Neuronal stem cell (in vitro differentiated cells): ENCODE measurements at regions not wholly inside any gene's neighbourhood (a gene's known extent, or its start where the extent isn't known, plus 50 kb on each side); places are given as distances from the start of the nearest gene placed in this dataset.

Experiments used
- DNase-seq: peaks from one replicate; pipeline ENCODE4 v3.0.0-alpha.2; 2013; ENCODE audit warnings: low spot score
- H2AFZ ChIP-seq: one replicate; pipeline ENCODE4 v1.6.1; 2013; ENCODE audit warnings: mild to moderate bottlenecking, low read length, inconsistent platforms
- H2AK5ac ChIP-seq: 2 replicates; pipeline ENCODE4 v1.6.1; 2013; ENCODE audit warnings: low read depth, mild to moderate bottlenecking, inconsistent platforms, low read length, moderate library complexity, mixed read lengths
- H2BK120ac ChIP-seq: 2 replicates; pipeline ENCODE4 v1.6.1; 2013; ENCODE audit warnings: low read depth, mild to moderate bottlenecking, inconsistent platforms, low read length, moderate library complexity, mixed read lengths
- H2BK12ac ChIP-seq: one replicate; pipeline ENCODE4 v1.6.1; 2013; ENCODE audit warnings: low read length, inconsistent platforms
- H2BK15ac ChIP-seq: 2 replicates; pipeline ENCODE4 v1.6.1; 2013; ENCODE audit warnings: mild to moderate bottlenecking, low read length, inconsistent platforms, mixed read lengths
- H2BK5ac ChIP-seq: one replicate; pipeline ENCODE4 v1.6.1; 2013; ENCODE audit warnings: inconsistent platforms, mild to moderate bottlenecking, low read length, moderate library complexity
- H3K14ac ChIP-seq: one replicate; pipeline ENCODE4 v1.6.1; 2013; ENCODE audit warnings: low read length, inconsistent platforms
- H3K18ac ChIP-seq: 2 replicates; pipeline ENCODE4 v1.6.1; 2013; ENCODE audit warnings: low read length, inconsistent platforms
- H3K23ac ChIP-seq: 2 replicates; pipeline ENCODE4 v1.6.1; 2013; ENCODE audit warnings: low read depth, mild to moderate bottlenecking, mixed read lengths, low read length, inconsistent platforms; ENCODE audit not compliant: poor library complexity
- H3K27ac ChIP-seq: replicated peaks from 3 replicates; pipeline ENCODE4 v1.5.1; 2013; ENCODE audit warnings: low read length, inconsistent platforms
- H3K27me3 ChIP-seq, 3 experiments: 2 replicates each; pipeline ENCODE4 v1.6.1; 2013; ENCODE audit warnings: low read length in 3 of 3, mild to moderate bottlenecking in 2 of 3, inconsistent platforms in 1 of 3, low read depth in 1 of 3, mixed read lengths in 1 of 3, moderate library complexity in 1 of 3; ENCODE audit not compliant: control insufficient read depth in 3 of 3, insufficient read depth in 3 of 3
- H3K36me3 ChIP-seq, 2 donors: replicated peaks in 1 of 2; 2 replicates each; pipeline ENCODE4 v1.6.1; 2013; ENCODE audit warnings: low read length in 2 of 2; ENCODE audit not compliant: control insufficient read depth in 2 of 2, insufficient read depth in 2 of 2
- H3K4ac ChIP-seq: 2 replicates; pipeline ENCODE4 v1.6.1; 2013; ENCODE audit warnings: inconsistent platforms, mild to moderate bottlenecking, low read length, moderate library complexity
- H3K4me1 ChIP-seq, 2 donors: 1 replicate in 1 of 2; 2 replicates in 1 of 2; pipeline ENCODE4 v1.6.1; 2013; ENCODE audit warnings: low read length in 2 of 2, low read depth in 1 of 2; ENCODE audit not compliant: control insufficient read depth in 2 of 2, insufficient read depth in 1 of 2
- H3K4me2 ChIP-seq: one replicate; pipeline ENCODE4 v1.6.1; 2013; ENCODE audit warnings: mild to moderate bottlenecking, low read length, inconsistent platforms; ENCODE audit not compliant: insufficient read depth, poor library complexity, severe bottlenecking
- H3K4me3 ChIP-seq, 2 donors: 2 replicates each; pipeline ENCODE4 v1.5.1; 2013; ENCODE audit warnings: low read length in 2 of 2, mild to moderate bottlenecking in 2 of 2, inconsistent platforms in 1 of 2, moderate library complexity in 1 of 2
- H3K79me1 ChIP-seq: one replicate; pipeline ENCODE4 v1.6.1; 2013; ENCODE audit warnings: low read depth, mild to moderate bottlenecking, inconsistent platforms, low read length, moderate library complexity
- H3K9ac ChIP-seq: one replicate; pipeline ENCODE4 v1.6.1; 2013; ENCODE audit warnings: mild to moderate bottlenecking, low read depth, low read length, inconsistent platforms; ENCODE audit not compliant: poor library complexity
- H3K9me3 ChIP-seq, 2 donors: replicated peaks in 1 of 2; 2 replicates each; pipeline versions ENCODE3 to v1.6.1; 2013; ENCODE audit warnings: low read length in 2 of 2, mild to moderate bottlenecking in 2 of 2, inconsistent platforms in 1 of 2, low read depth in 1 of 2, mixed read lengths in 1 of 2, moderate library complexity in 1 of 2; ENCODE audit not compliant: control insufficient read depth in 2 of 2, insufficient read depth in 1 of 2
- H4K8ac ChIP-seq: one replicate; pipeline ENCODE4 v1.6.1; 2013; ENCODE audit warnings: low read depth, mild to moderate bottlenecking, inconsistent platforms, low read length, moderate library complexity
- H4K91ac ChIP-seq: one replicate; pipeline ENCODE4 v1.6.1; 2013; ENCODE audit warnings: low read length, low read depth, mild to moderate bottlenecking, inconsistent platforms; ENCODE audit not compliant: poor library complexity
- WGBS, 2 donors: extraction: QIAGEN DNeasy Blood & Tissue Kit; methylation state at CpG; one replicate each; pipeline ENCODE4 v1.1.7; 2013; ENCODE audit warnings: missing lambda C conversion rate in 2 of 2, mixed read lengths in 1 of 2; ENCODE audit not compliant: insufficient read length in 2 of 2, insufficient replicate concordance in 1 of 2; ENCODE audit errors: extremely low coverage in 2 of 2; 5-methylcytosine and 5-hydroxymethylcytosine counted together

DNA sequence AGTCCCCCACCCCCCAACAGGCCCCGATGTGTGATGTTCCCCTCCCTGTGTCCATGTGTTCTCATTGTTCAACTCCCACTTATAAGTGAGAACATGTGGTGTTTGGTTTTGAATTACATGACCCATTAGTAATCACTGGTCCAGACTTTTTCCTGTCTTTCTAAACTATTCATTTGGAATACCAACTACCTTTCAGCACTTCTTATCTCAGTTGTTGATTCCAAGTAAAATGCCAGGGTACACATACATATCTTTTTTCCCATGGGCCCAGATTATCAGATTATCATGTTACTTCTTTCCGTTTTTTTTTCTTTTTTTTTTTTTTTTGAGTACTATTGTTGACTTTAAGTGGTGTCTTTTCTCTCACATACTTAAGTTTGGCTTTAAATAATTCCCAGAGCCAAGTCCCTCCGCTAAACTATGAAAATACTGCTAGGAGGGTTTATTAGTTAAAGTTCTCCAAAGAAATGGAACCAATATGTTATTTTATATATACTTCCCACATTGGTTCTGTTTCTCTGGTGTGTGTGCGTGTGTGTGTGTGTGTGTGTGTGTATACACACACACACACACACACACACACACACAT is 389.3 kb downstream of the IRS1 start:
- Histone ChIP-seq H3K9me3 (no peaks in the 10 kb centered on the region), H2BK12ac (no peak overlapping the region), H3K27ac (no peak overlapping the region), H4K91ac (no peak overlapping the region), H2BK5ac (no peak overlapping the region), H2AFZ (no peak overlapping the region), H3K18ac (no peak overlapping the region), H3K27me3 (no peaks in the 10 kb centered on the region), H4K8ac (no peak overlapping the region), H3K36me3 (no peaks in the 10 kb centered on the region), H3K4me1 (peaks cover 0 to 2% of the 10 kb centered on the region in 2 donors), H2BK120ac (no peak overlapping the region), H3K4me2 (no peak overlapping the region), H2BK15ac (no peak overlapping the region), H3K4me3 (no peak overlapping the region), H2AK5ac (no peak overlapping the region), H3K4ac (no peak overlapping the region), H3K14ac (no peak overlapping the region), H3K79me1 (no peaks in the 10 kb centered on the region), H3K23ac (no peak overlapping the region), H3K9ac (no peak overlapping the region)
- no peak for DNase-seq
- no CpG with 5 or more reads among the region's 4 CpGs for WGBS, 2 donors

DNA sequence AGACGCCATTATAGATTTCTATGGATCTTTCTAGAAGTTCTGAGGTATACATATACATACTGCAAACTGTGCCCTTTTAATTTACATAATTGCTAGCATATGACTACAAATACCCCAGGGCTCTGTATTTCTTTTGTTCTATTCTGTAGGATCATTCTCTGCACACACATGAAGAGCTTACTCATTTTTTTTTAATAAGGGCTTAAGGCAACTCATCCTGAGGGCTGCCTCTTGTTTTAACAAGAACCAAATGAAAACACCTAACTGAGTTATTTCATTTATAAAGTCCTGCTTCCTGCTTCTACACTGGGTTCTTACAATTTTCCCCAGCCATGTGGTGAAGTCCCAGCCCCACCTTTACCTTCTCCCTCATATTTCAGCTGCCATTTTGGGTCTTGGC is 390.5 kb downstream of the IRS1 start:
- no CpG with 5 or more reads among the region's 1 CpG for WGBS, 2 donors
- Histone ChIP-seq H3K9me3 (no peaks in the 10 kb centered on the region), H2AFZ (no peak overlapping the region)

DNA sequence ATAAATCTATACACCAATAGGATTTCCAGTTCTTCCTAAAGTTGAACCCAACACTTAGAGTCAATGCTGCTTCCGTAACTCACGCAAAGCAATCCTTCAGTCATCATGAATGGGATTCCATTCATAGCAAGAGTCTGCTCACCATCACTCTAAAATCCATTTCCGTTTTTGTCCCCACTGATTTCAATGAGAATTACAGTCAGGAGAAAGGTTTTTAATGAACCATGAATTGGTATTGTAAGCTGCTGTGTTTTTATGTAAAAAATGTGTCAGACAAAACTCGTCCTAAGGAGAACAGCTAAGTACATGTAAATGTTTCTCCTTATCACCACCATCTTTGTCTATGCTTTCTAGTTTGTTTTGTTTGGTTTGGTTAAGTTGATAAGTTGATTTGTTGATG is 391.5 kb downstream of the IRS1 start:
- H3K9ac ChIP-seq, result no peak overlapping the region
- H3K4me3 ChIP-seq, result no peak overlapping the region
- H2BK5ac ChIP-seq, result no peak overlapping the region
- no peaks in the 10 kb centered on the region for H3K36me3 ChIP-seq
- H3K27me3 ChIP-seq, result no peaks in the 10 kb centered on the region
- H2BK120ac ChIP-seq, result no peak overlapping the region
- peaks cover 3 to 19% of the 10 kb centered on the region in 2 donors for H3K4me1 ChIP-seq
- no peak overlapping the region for H3K23ac ChIP-seq
- H3K18ac ChIP-seq, result no peak overlapping the region
- no peak overlapping the region for H3K14ac ChIP-seq
- H2AK5ac ChIP-seq, result no peak overlapping the region
- H3K9me3 ChIP-seq, result no peaks in the 10 kb centered on the region
- H3K27ac ChIP-seq, result no peak overlapping the region
- no CpG with 5 or more reads among the region's 4 CpGs for WGBS, 2 donors
- H3K4me2 ChIP-seq, result no peak overlapping the region
- peak overlapping the region; percentile 5 for H2AFZ ChIP-seq
- H2BK15ac ChIP-seq, result no peak overlapping the region
- no peak overlapping the region for H4K8ac ChIP-seq
- DNase-seq, result no peak
- H3K4ac ChIP-seq, result no peak overlapping the region
- H2BK12ac ChIP-seq, result no peak overlapping the region
- no peak overlapping the region for H4K91ac ChIP-seq
- no peaks in the 10 kb centered on the region for H3K79me1 ChIP-seq

More for the DNA sequence above, 390.5 kb downstream of the IRS1 start:
- Histone ChIP-seq H2BK120ac (no peak overlapping the region), H3K36me3 (no peaks in the 10 kb centered on the region), H2BK12ac (no peak overlapping the region), H2AK5ac (no peak overlapping the region), H4K91ac (no peak overlapping the region), H4K8ac (no peak overlapping the region), H3K4me1 (peaks cover 2 to 10% of the 10 kb centered on the region in 2 donors), H3K23ac (no peak overlapping the region), H3K14ac (no peak overlapping the region), H3K79me1 (no peaks in the 10 kb centered on the region), H2BK5ac (no peak overlapping the region), H3K4ac (no peak overlapping the region), H2BK15ac (no peak overlapping the region), H3K4me2 (no peak overlapping the region), H3K4me3 (no peak overlapping the region), H3K27me3 (no peaks in the 10 kb centered on the region), H3K9ac (no peak overlapping the region), H3K27ac (no peak overlapping the region), H3K18ac (no peak overlapping the region)
- no peak for DNase-seq

DNA sequence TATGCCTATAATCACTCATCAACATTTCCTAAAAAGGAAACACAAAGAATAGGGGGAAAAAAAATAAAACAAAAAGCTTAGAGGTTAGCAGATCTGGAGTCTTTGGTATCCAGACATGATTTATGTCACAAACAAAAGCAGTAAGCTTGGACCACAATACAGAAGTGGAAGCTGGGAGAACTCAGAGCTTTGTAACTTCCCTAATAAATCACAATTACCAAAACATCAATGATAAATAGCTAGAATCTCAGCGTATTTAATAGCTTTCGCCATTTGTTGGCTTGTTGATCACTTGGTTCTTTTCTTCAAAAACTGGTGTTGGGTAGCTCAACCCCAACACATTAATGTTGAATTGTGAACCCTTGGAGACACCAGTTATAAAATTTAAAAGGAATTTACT is 392.5 kb downstream of the IRS1 start:
- Histone ChIP-seq H2BK120ac (no peak overlapping the region), H3K9ac (no peak overlapping the region), H3K14ac (no peak overlapping the region), H2AFZ (no peak overlapping the region), H4K91ac (no peak overlapping the region), H2BK15ac (no peak overlapping the region), H2BK12ac (no peak overlapping the region), H3K9me3 (no peaks in the 10 kb centered on the region), H2AK5ac (no peak overlapping the region), H3K36me3 (no peaks in the 10 kb centered on the region), H3K18ac (no peak overlapping the region), H3K79me1 (no peaks in the 10 kb centered on the region), H3K4me3 (no peak overlapping the region), H3K4me1 (peaks cover 3 to 20% of the 10 kb centered on the region in 2 donors), H3K23ac (no peak overlapping the region), H2BK5ac (no peak overlapping the region), H3K4ac (no peak overlapping the region), H3K4me2 (no peak overlapping the region), H3K27ac (no peak overlapping the region), H4K8ac (no peak overlapping the region), H3K27me3 (no peaks in the 10 kb centered on the region)
- no peak for DNase-seq
- WGBS, 2 donors, result no CpG with 5 or more reads among the region's 2 CpGs
